ENCODE measurements at regions not wholly inside any gene's neighbourhood (a gene's known extent, or its start where the extent isn't known, plus 50 kb on each side); places are given as distances from the start of the nearest gene placed in this dataset.
"Not testable (repeated sequence)": the region's sequence is repeated elsewhere in the genome, so short reads cannot be mapped to it uniquely, and the experiment has no call there.

DNA sequence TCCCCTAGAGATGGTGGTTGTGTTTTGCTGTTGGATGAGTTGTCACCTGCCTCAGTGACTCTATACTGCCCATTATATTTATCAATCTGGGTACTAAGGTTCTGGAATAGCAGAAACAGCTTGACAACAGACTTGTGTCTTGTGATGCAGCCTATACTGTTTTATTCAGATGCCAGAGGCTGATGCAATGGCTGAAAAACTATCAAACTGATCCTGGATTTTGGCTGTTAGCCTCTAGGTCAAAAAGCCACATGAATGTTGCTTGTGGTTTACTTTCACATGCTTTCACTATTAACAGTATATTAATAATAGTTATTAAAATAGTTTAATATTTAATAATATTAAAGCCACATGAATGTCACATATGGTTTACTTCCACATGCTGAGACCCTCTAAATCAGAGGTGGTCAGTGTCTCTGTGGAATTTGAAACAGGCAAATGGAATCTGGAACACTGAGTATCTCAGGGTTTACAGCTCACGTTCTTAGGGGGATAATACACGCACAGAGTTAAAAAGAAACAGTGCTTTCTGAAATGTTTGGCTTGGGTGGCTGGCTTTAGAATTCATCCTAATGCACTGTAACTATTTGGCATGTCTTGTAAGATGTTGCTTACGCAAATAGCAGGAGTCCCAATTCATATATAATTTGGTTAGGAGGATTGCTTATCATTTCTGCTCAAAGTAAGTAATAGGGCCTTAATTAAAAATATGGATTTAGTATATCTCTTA lies 82.5 kb upstream of the LCORL start:
- DNase-seq = no peak

DNA sequence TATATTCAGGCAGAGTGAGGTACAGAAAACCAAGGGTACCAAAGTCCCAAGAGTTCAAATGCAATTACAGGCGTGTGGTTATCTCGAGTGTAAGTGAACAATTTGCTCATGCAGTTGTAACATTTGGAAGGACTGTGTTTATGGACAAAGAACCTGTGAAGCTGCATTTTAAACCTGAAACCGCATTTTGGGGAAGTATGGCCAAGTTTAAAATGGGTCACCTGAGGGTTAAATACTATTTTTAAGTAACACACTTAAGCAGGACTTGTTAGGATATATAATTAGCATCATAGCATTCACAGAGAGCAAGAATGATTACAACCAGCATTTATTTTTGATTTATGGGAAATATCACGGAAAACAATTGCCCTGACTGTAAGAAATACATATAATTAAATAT lies 79.1 kb upstream of the LCORL start:
- DNase-seq = no peak

DNA sequence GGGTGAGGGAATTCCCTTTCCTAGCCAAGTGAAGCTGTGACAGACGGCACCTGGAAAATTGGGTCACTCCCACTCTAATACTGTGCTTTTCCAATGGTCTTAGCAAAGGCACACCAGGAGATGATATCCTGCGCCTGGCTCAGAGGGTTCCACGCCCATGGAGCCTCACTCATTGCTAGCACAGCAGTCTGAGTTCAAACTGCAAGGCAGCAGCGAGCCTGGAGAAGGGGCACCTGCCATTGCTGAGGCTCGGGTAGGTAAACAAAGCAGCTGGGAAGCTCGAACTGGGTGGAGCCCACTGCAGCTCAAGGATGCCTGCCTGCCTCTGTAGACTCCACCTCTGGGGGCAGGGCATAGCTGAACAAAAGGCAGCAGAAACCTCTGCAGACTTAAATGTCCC lies 68.9 kb upstream of the LCORL start:
- DNase-seq = not testable (repeated sequence)

DNA sequence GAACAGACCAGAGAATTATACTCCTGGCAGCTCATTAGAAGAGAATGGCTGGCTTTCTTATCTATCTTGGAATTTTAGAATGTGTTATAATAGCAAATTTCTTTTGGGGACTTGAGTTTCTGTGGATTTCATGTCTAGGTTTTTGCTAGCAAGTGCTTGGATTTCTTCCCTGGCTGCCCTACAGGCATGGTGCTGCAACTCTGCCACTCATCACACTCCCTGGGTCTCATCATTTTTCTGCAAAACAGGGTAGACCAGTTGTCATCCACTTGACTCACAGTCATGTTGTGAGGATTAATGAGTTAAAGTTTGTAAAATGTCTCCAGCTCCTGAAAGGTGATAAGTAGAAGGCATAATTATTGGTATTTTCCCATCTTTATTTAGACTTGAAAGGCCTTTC lies 60.7 kb upstream of the LCORL start:
- DNase-seq = no peak

DNA sequence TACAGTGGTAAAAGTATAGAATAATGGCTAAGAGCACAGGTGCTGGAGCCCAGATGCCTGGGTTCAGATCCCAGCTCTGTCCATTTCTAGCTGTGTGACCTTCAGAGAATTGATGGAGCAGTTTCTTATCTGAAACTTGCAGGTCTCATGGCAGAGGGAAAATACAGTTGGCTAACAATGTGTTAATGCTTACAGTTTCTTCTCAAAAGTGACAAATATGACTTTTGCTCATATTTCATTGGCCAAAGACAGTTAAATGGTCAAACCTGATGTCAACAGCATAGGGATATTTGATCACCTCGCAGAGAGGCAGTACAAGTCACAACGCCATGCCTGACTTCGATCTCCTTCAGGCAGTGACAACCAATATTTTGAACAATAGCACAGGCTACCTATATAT lies 60.2 kb upstream of the LCORL start:
- DNase-seq = no peak

DNA sequence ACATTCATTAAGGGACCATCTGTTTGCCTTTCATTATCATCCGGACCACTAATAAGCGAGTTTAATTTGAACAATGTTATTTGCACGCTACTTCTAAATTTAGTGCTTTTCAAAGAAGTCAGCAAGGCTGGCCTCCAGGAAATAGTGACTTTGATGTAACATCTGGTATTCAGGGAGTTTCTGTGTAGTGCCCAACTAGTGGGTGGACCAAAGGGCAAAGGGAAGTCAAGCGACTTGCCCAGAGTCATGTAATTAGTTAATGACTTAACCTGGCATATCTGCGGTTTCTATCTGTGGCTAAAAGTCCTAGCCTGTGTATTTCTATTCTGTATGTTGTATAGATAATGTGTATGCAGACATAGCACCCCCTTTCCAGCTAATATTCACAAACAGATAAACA lies 56.3 kb upstream of the LCORL start:
- no peak for DNase-seq

DNA sequence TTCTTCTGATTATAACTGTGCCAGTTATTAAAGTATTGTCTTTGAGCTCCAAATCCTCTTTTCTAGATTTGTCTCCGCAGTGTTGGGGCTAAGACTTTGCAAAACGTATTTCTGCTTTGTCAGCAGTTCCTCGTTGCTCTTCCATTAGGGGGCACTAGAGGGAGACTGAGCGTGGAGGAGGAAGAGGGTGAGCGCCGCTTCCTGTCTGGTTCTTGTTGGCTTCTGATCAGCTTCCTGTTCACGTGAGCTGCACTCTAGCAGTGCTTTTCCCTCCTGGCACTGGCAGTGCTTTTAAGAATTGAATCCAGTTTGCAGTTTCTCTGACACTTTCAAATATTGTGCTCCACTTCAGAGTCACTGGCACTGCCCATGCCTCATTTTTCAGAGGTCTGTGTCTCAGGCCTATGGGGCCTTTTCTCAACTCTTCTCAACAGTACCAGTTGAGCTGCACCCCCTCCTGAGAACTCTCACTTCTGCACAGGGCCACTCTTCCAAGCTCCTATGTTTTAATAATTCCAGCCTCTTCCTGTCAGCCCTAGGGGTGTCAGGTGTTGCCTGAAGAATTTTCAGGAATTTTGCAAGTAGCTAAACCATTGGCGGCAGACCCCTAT lies 54.4 kb upstream of the LCORL start:
- no peak for DNase-seq

DNA sequence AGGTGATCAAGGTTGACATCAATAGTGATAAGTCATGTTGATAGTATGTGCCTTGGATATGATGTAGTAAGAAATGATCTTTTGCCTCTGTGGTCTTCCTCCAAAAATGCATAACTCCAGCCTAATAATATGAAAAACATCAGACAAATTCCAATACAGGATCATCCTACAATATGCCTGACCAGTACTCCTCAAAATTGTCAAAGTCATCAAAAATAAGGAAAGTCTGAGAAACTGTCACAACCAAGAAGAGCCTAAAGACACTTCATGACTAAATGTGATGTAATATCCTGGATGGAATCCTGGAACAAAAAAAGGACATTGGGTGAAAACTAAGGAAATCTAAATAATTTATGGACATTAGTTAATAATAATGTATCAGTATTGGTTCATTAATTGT lies 50.3 kb upstream of the LCORL start:
- DNase-seq = no peak

All from NCI-H187 (cell line).